Keratinocyte (primary cell): ENCODE measurements at regions not wholly inside any gene's neighbourhood (a gene's known extent, or its start where the extent isn't known, plus 50 kb on each side); places are given as distances from the start of the nearest gene placed in this dataset.

Experiments used
- DNase-seq: peaks from one replicate; pipeline ENCODE4 v3.0.0-alpha.2; 2011; ENCODE audit warnings: low read depth, missing footprints, low spot score
- FAIRE-seq: peaks from 2 replicates; lab custom pipeline; 2011; peaks lifted over from hg19 to GRCh38; lab: Jason Lieb, UNC
- H2AFZ ChIP-seq: 2 replicates; pipeline ENCODE4 v1.6.0; 2012; ENCODE audit warnings: low read length, control low read depth, inconsistent platforms; ENCODE audit not compliant: control insufficient read depth
- H3K27ac ChIP-seq: 2 replicates; pipeline ENCODE4 v1.5.1; 2011; ENCODE audit warnings: low read length; ENCODE audit not compliant: control insufficient read depth, insufficient read depth
- H3K27me3 ChIP-seq: 3 replicates; pipeline ENCODE4 v1.6.0; 2011; ENCODE audit warnings: low read length; ENCODE audit not compliant: control insufficient read depth, insufficient read depth; ENCODE audit errors: extremely low read depth
- H3K36me3 ChIP-seq, 2 experiments: 2 replicates in 1 of 2; 3 replicates in 1 of 2; pipeline ENCODE4 v1.5.1; 2011; ENCODE audit warnings: low read length in 2 of 2, mild to moderate bottlenecking in 1 of 2; ENCODE audit not compliant: control insufficient read depth in 2 of 2, insufficient read depth in 2 of 2; ENCODE audit errors: extremely low read depth in 1 of 2
- H3K4me1 ChIP-seq: 3 replicates; pipeline ENCODE4 v1.5.1; 2011; ENCODE audit warnings: low read length; ENCODE audit not compliant: control insufficient read depth, insufficient read depth; ENCODE audit errors: extremely low read depth
- H3K4me2 ChIP-seq: 3 replicates; pipeline ENCODE4 v1.6.0; 2011; ENCODE audit warnings: low read depth, low read length; ENCODE audit not compliant: control insufficient read depth, insufficient read depth; ENCODE audit errors: extremely low read depth
- H3K4me3 ChIP-seq, 3 experiments: fragments of 200-600 bp in 1 of 3; sonication (generic) in 1 of 3; 2 replicates in 2 of 3; 3 replicates in 1 of 3; pipeline ENCODE4 v1.5.1; 2011 to 2016; ENCODE audit warnings: low read length in 3 of 3, mild to moderate bottlenecking in 3 of 3, control low read depth in 2 of 3, inconsistent platforms in 1 of 3, low read depth in 1 of 3, mixed read lengths in 1 of 3, mixed run types in 1 of 3, moderate library complexity in 1 of 3; ENCODE audit not compliant: control insufficient read depth in 2 of 3, insufficient read depth in 2 of 3; ENCODE audit errors: extremely low read depth in 1 of 3
- H3K79me2 ChIP-seq: 2 replicates; pipeline ENCODE4 v1.6.0; 2012; ENCODE audit warnings: low read length; ENCODE audit not compliant: control insufficient read depth, insufficient read depth
- H3K9ac ChIP-seq: 3 replicates; pipeline ENCODE4 v1.6.0; 2011; ENCODE audit warnings: low read length; ENCODE audit not compliant: control insufficient read depth, insufficient read depth; ENCODE audit errors: extremely low read depth
- H3K9me1 ChIP-seq: 3 replicates; pipeline ENCODE4 v1.6.0; 2011; ENCODE audit warnings: low read length; ENCODE audit not compliant: control insufficient read depth, insufficient read depth; ENCODE audit errors: extremely low read depth
- H3K9me3 ChIP-seq: 2 replicates; pipeline ENCODE4 v1.5.1; 2012; ENCODE audit warnings: low read depth, low read length; ENCODE audit not compliant: control insufficient read depth
- H4K20me1 ChIP-seq: 3 replicates; pipeline ENCODE4 v1.6.0; 2011; ENCODE audit warnings: low read length; ENCODE audit not compliant: control insufficient read depth, insufficient read depth; ENCODE audit errors: extremely low read depth
- CTCF ChIP-seq, 3 experiments: IDR thresholded peaks in 1 of 3; conservative IDR thresholded peaks in 1 of 3; optimal IDR thresholded peaks in 1 of 3; 2 replicates in 2 of 3; 3 replicates in 1 of 3; pipeline versions ENCODE3 to v1.5.1; 2011; ENCODE audit warnings: low read length in 3 of 3, mild to moderate bottlenecking in 3 of 3, moderate library complexity in 2 of 3, control low read depth in 1 of 3, inconsistent platforms in 1 of 3; ENCODE audit not compliant: insufficient read depth in 2 of 3; ENCODE audit errors: extremely low read depth in 1 of 3
- EZH2 ChIP-seq: IDR thresholded peaks from one replicate; pipeline ENCODE4 v1.6.1; 2012; ENCODE audit warnings: inconsistent platforms, mild to moderate bottlenecking, low read length, moderate library complexity
- dilution Hi-C: fragments of 300-500 bp; cut with MboI; formaldehyde crosslinking; loops from one replicate; pipeline ENCODE4 v1.7.0; 2020; ENCODE audit warnings: low sequenced_read_pairs; ENCODE audit not compliant: extremely low pct_ligation_motif_present

GRCh38 chr14:98035396-98035795, 1236.6 kb downstream of the BCL11B start:
- Histone ChIP-seq H3K27me3 (no peaks in the 10 kb centered on the region), H2AFZ (no peak overlapping the region), H3K4me1 (no peaks in the 10 kb centered on the region), H3K79me2 (no peaks in the 10 kb centered on the region), H3K4me3 (no peak overlapping the region), H3K9me1 (no peaks in the 10 kb centered on the region), H3K9me3 (no peaks in the 10 kb centered on the region), H4K20me1 (no peaks in the 10 kb centered on the region), H3K27ac (no peak overlapping the region), H3K4me2 (no peak overlapping the region), H3K36me3 (no peaks in the 10 kb centered on the region), H3K9ac (no peak overlapping the region)
- dilution Hi-C loops: no loop called here
- TF ChIP-seq CTCF (optimal IDR thresholded peaks at IDR 0.05 in 1 of 3, IDR thresholded peaks at IDR 0.05 in 1 of 3, conservative IDR thresholded peaks at IDR 0.05 in 1 of 3; ENCODE audit: extremely low read depth in 1 of 3, insufficient read depth in 2 of 3, low read length in 3 of 3) (no peak), EZH2 (no peak)
- DNase-seq (no peak), FAIRE-seq (no peak)

GRCh38 chr14:98037831-98038230, 1234.2 kb downstream of the BCL11B start:
- Histone ChIP-seq H4K20me1 (no peaks in the 10 kb centered on the region), H3K36me3 (no peaks in the 10 kb centered on the region), H3K9me1 (no peaks in the 10 kb centered on the region), H3K9me3 (no peaks in the 10 kb centered on the region), H3K4me3 (no peak overlapping the region), H3K9ac (no peak overlapping the region), H3K27me3 (no peaks in the 10 kb centered on the region), H3K4me2 (no peak overlapping the region), H3K4me1 (no peaks in the 10 kb centered on the region), H3K79me2 (no peaks in the 10 kb centered on the region), H3K27ac (no peak overlapping the region), H2AFZ (no peak overlapping the region)
- FAIRE-seq (no peak), DNase-seq (no peak)
- dilution Hi-C loops: no loop called here
- TF ChIP-seq EZH2 (no peak), CTCF (optimal IDR thresholded peaks at IDR 0.05 in 1 of 3, IDR thresholded peaks at IDR 0.05 in 1 of 3, conservative IDR thresholded peaks at IDR 0.05 in 1 of 3; ENCODE audit: extremely low read depth in 1 of 3, insufficient read depth in 2 of 3, low read length in 3 of 3) (no peak)
